ENCODE measurements at regions not wholly inside any gene's neighbourhood (a gene's known extent, or its start where the extent isn't known, plus 50 kb on each side); places are given as distances from the start of the nearest gene placed in this dataset.

DNA sequence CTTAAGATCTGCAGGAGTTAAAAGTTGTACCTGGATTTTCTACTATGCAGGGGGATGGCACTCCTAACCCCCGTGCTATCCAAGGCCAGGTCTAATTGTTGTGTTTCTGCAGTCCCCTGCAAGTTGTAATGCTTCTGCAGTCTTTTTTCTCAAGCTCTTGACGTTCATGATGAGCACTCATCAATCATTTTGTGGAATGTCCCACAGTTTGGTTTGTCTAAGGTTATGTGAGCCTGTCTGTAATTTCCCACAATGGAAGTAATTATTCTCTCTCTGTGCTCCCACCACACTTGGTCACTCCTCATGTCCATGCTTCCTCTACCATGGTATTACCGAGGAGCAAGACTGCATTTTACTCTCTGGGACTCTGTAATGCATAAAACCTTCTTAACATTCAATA, 107.6 kb upstream of the SSTR4 start:
- TF ChIP-seq YEATS4 (CRISPR knock-in tag; IDR thresholded peaks at IDR 0.05; ENCODE audit: borderline replicate concordance) (no peak), ZBTB20 (CRISPR knock-in tag; IDR thresholded peaks at IDR 0.05; ENCODE audit: borderline replicate concordance, low read depth) (no peak), KMT2A (CRISPR knock-in tag; IDR thresholded peaks at IDR 0.05) (no peak), MEF2D (CRISPR knock-in tag; IDR thresholded peaks at IDR 0.05) (no peak), PHB2 (IDR thresholded peaks at IDR 0.05; ENCODE audit: partially characterized antibody) (no peak)
- TF ChIP-seq, protein P1, sequence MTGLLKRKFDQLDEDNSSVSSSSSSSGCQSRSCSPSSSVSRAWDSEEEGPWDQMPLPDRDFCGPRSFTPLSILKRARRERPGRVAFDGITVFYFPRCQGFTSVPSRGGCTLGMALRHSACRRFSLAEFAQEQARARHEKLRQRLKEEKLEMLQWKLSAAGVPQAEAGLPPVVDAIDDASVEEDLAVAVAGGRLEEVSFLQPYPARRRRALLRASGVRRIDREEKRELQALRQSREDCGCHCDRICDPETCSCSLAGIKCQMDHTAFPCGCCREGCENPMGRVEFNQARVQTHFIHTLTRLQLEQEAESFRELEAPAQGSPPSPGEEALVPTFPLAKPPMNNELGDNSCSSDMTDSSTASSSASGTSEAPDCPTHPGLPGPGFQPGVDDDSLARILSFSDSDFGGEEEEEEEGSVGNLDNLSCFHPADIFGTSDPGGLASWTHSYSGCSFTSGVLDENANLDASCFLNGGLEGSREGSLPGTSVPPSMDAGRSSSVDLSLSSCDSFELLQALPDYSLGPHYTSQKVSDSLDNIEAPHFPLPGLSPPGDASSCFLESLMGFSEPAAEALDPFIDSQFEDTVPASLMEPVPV (CRISPR knock-in tag; IDR thresholded peaks at IDR 0.05) = no peak
- peaks cover 8% of the 10 kb centered on the region for H3K4me1 ChIP-seq (ENCODE audit: insufficient read depth, low read length)
- no peak overlapping the region for H3K9ac ChIP-seq (ENCODE audit: insufficient read depth, low read depth, low read length)
- ATAC-seq (no peak), DNase-seq (ENCODE audit: low spot score) (no peak), FAIRE-seq (no peak)
- no peak overlapping the region for H3K27ac ChIP-seq (ENCODE audit: extremely low read length, insufficient read depth, low read length)
- ChIA-PET CTCF (ENCODE audit: low intra/inter-chr PET ratio, low total read pairs) (no interaction called here), POLR2A (no interaction called here)
- no peak overlapping the region for H3K4me2 ChIP-seq (ENCODE audit: low read depth, low read length)
- no peaks in the 10 kb centered on the region for H3K79me2 ChIP-seq (ENCODE audit: insufficient read depth, low read length)
- intact Hi-C loops (cut with micrococcal nuclease; ENCODE audit: unreplicated experiment) (no loop called here), in situ Hi-C loops (cut with HindIII; ENCODE audit: extremely low pct_ligation_motif_present, low pct_unique_long_range_greater_than_20kb) (no loop called here)
- H2AFZ ChIP-seq (ENCODE audit: low read length) = no peak overlapping the region
- no peaks in the 10 kb centered on the region for H4K20me1 ChIP-seq (ENCODE audit: insufficient read depth, low read length)
- H3K27me3 ChIP-seq (ENCODE audit: control insufficient read depth in 1 of 2, insufficient read depth in 2 of 2, low read length in 2 of 2) = no peaks in the 10 kb centered on the region
- no TSS peak for BruUV-seq (replicated peaks)
- no peaks in the 10 kb centered on the region for H3K36me3 ChIP-seq (replicated peaks in 1 of 2; ENCODE audit: control insufficient read depth in 1 of 2, insufficient read depth in 2 of 2, low read length in 2 of 2)
- H3K9me3 ChIP-seq (ENCODE audit: low read length) = no peaks in the 10 kb centered on the region
- no peak overlapping the region for H3K4me3 ChIP-seq (replicated peaks in 1 of 3; ENCODE audit: insufficient read depth in 1 of 3, low read depth in 2 of 3, low read length in 3 of 3)
- WGBS (ENCODE audit: low lambda C conversion rate) = 3% methylated on average over 3 of the region's 3 CpGs

GRCh38 chr20:22928679-22929078, 106.4 kb upstream of the SSTR4 start:
- no peak for FAIRE-seq
- Histone ChIP-seq H3K27ac (ENCODE audit: extremely low read length, insufficient read depth, low read length) (no peak overlapping the region), H3K4me3 (replicated peaks in 1 of 3; ENCODE audit: insufficient read depth in 1 of 3, low read depth in 2 of 3, low read length in 3 of 3) (no peak overlapping the region), H3K27me3 (ENCODE audit: control insufficient read depth in 1 of 2, insufficient read depth in 2 of 2, low read length in 2 of 2) (no peaks in the 10 kb centered on the region), H3K36me3 (replicated peaks in 1 of 2; ENCODE audit: control insufficient read depth in 1 of 2, insufficient read depth in 2 of 2, low read length in 2 of 2) (no peaks in the 10 kb centered on the region), H3K4me2 (ENCODE audit: low read depth, low read length) (no peak overlapping the region), H3K9ac (ENCODE audit: insufficient read depth, low read depth, low read length) (no peak overlapping the region), H4K20me1 (ENCODE audit: insufficient read depth, low read length) (no peaks in the 10 kb centered on the region), H2AFZ (ENCODE audit: low read length) (no peak overlapping the region), H3K9me3 (ENCODE audit: low read length) (no peaks in the 10 kb centered on the region), H3K79me2 (ENCODE audit: insufficient read depth, low read length) (no peaks in the 10 kb centered on the region), H3K4me1 (ENCODE audit: insufficient read depth, low read length) (peaks cover 8% of the 10 kb centered on the region)
- in situ Hi-C loops (cut with HindIII; ENCODE audit: extremely low pct_ligation_motif_present, low pct_unique_long_range_greater_than_20kb) = no loop called here
- no peak for DNase-seq (ENCODE audit: low spot score)
- intact Hi-C loops (cut with micrococcal nuclease; ENCODE audit: unreplicated experiment) = no loop called here
- WGBS (ENCODE audit: low lambda C conversion rate) = 1% methylated on average over 7 of the region's 7 CpGs
- no TSS peak for BruUV-seq (replicated peaks)
- ChIA-PET CTCF (ENCODE audit: low intra/inter-chr PET ratio, low total read pairs) (no interaction called here), POLR2A (no interaction called here)
- no peak for ATAC-seq
- no peak for TF ChIP-seq ZFP37 (CRISPR knock-in tag; IDR thresholded peaks at IDR 0.05; ENCODE audit: borderline replicate concordance)
- TF ChIP-seq, protein P2, sequence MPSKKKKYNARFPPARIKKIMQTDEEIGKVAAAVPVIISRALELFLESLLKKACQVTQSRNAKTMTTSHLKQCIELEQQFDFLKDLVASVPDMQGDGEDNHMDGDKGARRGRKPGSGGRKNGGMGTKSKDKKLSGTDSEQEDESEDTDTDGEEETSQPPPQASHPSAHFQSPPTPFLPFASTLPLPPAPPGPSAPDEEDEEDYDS (CRISPR knock-in tag; IDR thresholded peaks at IDR 0.05) = no peak
- TF ChIP-seq MEIS2 (CRISPR knock-in tag; IDR thresholded peaks at IDR 0.05) = no peak
- no peak for TF ChIP-seq PITX1 (CRISPR knock-in tag; IDR thresholded peaks at IDR 0.05)
- TF ChIP-seq SALL2 (CRISPR knock-in tag; IDR thresholded peaks at IDR 0.05) = no peak
- TF ChIP-seq, protein P3, sequence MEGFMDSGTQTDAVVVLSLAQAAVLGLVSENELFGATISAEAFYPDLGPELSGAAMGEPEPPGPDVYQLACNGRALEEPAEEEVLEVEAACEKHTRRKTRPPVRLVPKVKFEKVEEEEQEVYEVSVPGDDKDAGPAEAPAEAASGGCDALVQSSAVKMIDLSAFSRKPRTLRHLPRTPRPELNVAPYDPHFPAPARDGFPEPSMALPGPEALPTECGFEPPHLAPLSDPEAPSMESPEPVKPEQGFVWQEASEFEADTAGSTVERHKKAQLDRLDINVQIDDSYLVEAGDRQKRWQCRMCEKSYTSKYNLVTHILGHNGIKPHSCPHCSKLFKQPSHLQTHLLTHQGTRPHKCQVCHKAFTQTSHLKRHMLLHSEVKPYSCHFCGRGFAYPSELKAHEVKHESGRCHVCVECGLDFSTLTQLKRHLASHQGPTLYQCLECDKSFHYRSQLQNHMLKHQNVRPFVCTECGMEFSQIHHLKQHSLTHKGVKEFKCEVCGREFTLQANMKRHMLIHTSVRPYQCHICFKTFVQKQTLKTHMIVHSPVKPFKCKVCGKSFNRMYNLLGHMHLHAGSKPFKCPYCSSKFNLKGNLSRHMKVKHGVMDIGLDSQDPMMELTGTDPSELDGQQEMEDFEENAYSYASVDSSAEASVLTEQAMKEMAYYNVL (CRISPR knock-in tag; IDR thresholded peaks at IDR 0.05; ENCODE audit: borderline replicate concordance) = no peak
- TF ChIP-seq ZNF143 (CRISPR knock-in tag; IDR thresholded peaks at IDR 0.05) = no peak
- TF ChIP-seq, protein P4, sequence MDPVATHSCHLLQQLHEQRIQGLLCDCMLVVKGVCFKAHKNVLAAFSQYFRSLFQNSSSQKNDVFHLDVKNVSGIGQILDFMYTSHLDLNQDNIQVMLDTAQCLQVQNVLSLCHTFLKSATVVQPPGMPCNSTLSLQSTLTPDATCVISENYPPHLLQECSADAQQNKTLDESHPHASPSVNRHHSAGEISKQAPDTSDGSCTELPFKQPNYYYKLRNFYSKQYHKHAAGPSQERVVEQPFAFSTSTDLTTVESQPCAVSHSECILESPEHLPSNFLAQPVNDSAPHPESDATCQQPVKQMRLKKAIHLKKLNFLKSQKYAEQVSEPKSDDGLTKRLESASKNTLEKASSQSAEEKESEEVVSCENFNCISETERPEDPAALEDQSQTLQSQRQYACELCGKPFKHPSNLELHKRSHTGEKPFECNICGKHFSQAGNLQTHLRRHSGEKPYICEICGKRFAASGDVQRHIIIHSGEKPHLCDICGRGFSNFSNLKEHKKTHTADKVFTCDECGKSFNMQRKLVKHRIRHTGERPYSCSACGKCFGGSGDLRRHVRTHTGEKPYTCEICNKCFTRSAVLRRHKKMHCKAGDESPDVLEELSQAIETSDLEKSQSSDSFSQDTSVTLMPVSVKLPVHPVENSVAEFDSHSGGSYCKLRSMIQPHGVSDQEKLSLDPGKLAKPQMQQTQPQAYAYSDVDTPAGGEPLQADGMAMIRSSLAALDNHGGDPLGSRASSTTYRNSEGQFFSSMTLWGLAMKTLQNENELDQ (CRISPR knock-in tag; IDR thresholded peaks at IDR 0.05; ENCODE audit: borderline replicate concordance) = no peak

Data from HepG2 (cell line).